Type B pancreatic cell (in vitro differentiated cells): ENCODE measurements at regions not wholly inside any gene's neighbourhood (a gene's known extent, or its start where the extent isn't known, plus 50 kb on each side); places are given as distances from the start of the nearest gene placed in this dataset.

Source experiments
- DNase-seq: peaks from one replicate; pipeline ENCODE4 v3.0.0; 2021; ENCODE audit warnings: mixed read lengths; ENCODE audit not compliant: unreplicated experiment; ENCODE audit errors: extremely low spot score
- H3K27ac Mint-ChIP-seq: 2 replicates; pipeline ENCODE4 v1.8.0; 2021; ENCODE audit warnings: mild to moderate bottlenecking, mixed read lengths
- H3K27me3 Mint-ChIP-seq: 2 replicates; pipeline ENCODE4 v1.8.0; 2021; ENCODE audit warnings: mixed read lengths
- H3K36me3 Mint-ChIP-seq: 2 replicates; pipeline ENCODE4 v1.8.0; 2021; ENCODE audit warnings: mixed read lengths
- H3K4me1 Mint-ChIP-seq: one replicate; pipeline ENCODE4 v1.8.0; 2021; ENCODE audit warnings: mixed read lengths; ENCODE audit not compliant: unreplicated experiment
- H3K4me3 Mint-ChIP-seq: 2 replicates; pipeline ENCODE4 v1.8.0; 2021; ENCODE audit warnings: mild to moderate bottlenecking, mixed read lengths
- H3K9me3 Mint-ChIP-seq: 2 replicates; pipeline ENCODE4 v1.8.0; 2021; ENCODE audit warnings: mixed read lengths
- CTCF ChIP-seq: fragments of 200-600 bp; sonication (generic); conservative IDR thresholded peaks from 2 replicates; pipeline ENCODE4 v1.5.0; 2021; ENCODE audit warnings: antibody characterized with exemption, mild to moderate bottlenecking

GRCh38 chr4:13907255-13907751 lies 279.8 kb upstream of the BOD1L1 start:
- no peaks in the 10 kb centered on the region for H3K4me1 Mint-ChIP-seq

GRCh38 chr4:13908455-13908854 lies 280.9 kb upstream of the BOD1L1 start:
- H3K27me3 Mint-ChIP-seq: no peaks in the 10 kb centered on the region
- H3K4me1 Mint-ChIP-seq: no peaks in the 10 kb centered on the region

More at GRCh38 chr4:13907255-13907751, 279.8 kb upstream of the BOD1L1 start:
- no peak overlapping the region for H3K4me3 Mint-ChIP-seq
- no peak for DNase-seq
- H3K36me3 Mint-ChIP-seq: no peaks in the 10 kb centered on the region
- H3K27me3 Mint-ChIP-seq: no peaks in the 10 kb centered on the region
- no peak for TF ChIP-seq CTCF
- no peak overlapping the region for H3K27ac Mint-ChIP-seq
- no peaks in the 10 kb centered on the region for H3K9me3 Mint-ChIP-seq

GRCh38 chr4:13910556-13910955 lies 283.0 kb upstream of the BOD1L1 start:
- Mint-ChIP-seq H3K27me3 (peaks cover 5% of the 10 kb centered on the region), H3K4me1 (no peaks in the 10 kb centered on the region), H3K27ac (no peak overlapping the region), H3K4me3 (no peak overlapping the region), H3K9me3 (no peaks in the 10 kb centered on the region), H3K36me3 (no peaks in the 10 kb centered on the region)
- DNase-seq: no peak
- TF ChIP-seq CTCF: no peak

More at GRCh38 chr4:13908455-13908854, 280.9 kb upstream of the BOD1L1 start:
- Mint-ChIP-seq H3K9me3 (no peaks in the 10 kb centered on the region), H3K36me3 (no peaks in the 10 kb centered on the region), H3K27ac (no peak overlapping the region), H3K4me3 (no peak overlapping the region)
- no peak for TF ChIP-seq CTCF
- DNase-seq: no peak

GRCh38 chr4:13911256-13911655 lies 283.7 kb upstream of the BOD1L1 start:
- no peak for TF ChIP-seq CTCF
- Mint-ChIP-seq H3K27me3 (peaks cover 7% of the 10 kb centered on the region), H3K4me3 (no peak overlapping the region), H3K9me3 (no peaks in the 10 kb centered on the region), H3K27ac (no peak overlapping the region), H3K4me1 (no peaks in the 10 kb centered on the region), H3K36me3 (no peaks in the 10 kb centered on the region)
- no peak for DNase-seq

GRCh38 chr4:13912436-13912925 lies 285.0 kb upstream of the BOD1L1 start:
- H3K27me3 Mint-ChIP-seq: peaks cover 10% of the 10 kb centered on the region
- no peak for DNase-seq
- no peaks in the 10 kb centered on the region for H3K4me1 Mint-ChIP-seq
- no peak overlapping the region for H3K4me3 Mint-ChIP-seq
- no peak for TF ChIP-seq CTCF
- no peak overlapping the region for H3K27ac Mint-ChIP-seq
- no peaks in the 10 kb centered on the region for H3K36me3 Mint-ChIP-seq
- H3K9me3 Mint-ChIP-seq: no peaks in the 10 kb centered on the region

GRCh38 chr4:13912966-13913365 lies 285.4 kb upstream of the BOD1L1 start:
- no peak overlapping the region for H3K27ac Mint-ChIP-seq
- no peak for TF ChIP-seq CTCF
- no peaks in the 10 kb centered on the region for H3K36me3 Mint-ChIP-seq
- no peak for DNase-seq
- no peak overlapping the region for H3K4me3 Mint-ChIP-seq
- no peaks in the 10 kb centered on the region for H3K4me1 Mint-ChIP-seq
- H3K27me3 Mint-ChIP-seq: peaks cover 10% of the 10 kb centered on the region
- no peaks in the 10 kb centered on the region for H3K9me3 Mint-ChIP-seq
